HG03108 (cell line): ENCODE measurements at regions not wholly inside any gene's neighbourhood (a gene's known extent, or its start where the extent isn't known, plus 50 kb on each side); places are given as distances from the start of the nearest gene placed in this dataset.
A peak's percentile ranks its signal among the peaks of the same experiment; 100 is the strongest.

Experiments
- ATAC-seq: cut with Tn5 transposase; IDR thresholded peaks from one replicate; pipeline ENCODE4 v1.9.1; 2021; ENCODE audit warnings: moderate library complexity; ENCODE audit not compliant: unreplicated experiment

- ATAC-seq, result no peak
Measured at GRCh38 chr1:218809625-218810024, 364.1 kb upstream of the LYPLAL1 start.

- ATAC-seq, result no peak
Measured at GRCh38 chr1:218810306-218810705, 363.4 kb upstream of the LYPLAL1 start.

GRCh38 chr1:218811497-218811896 lies 362.2 kb upstream of the LYPLAL1 start:
- no peak for ATAC-seq

- ATAC-seq, result no peak
Measured at GRCh38 chr1:218812360-218812759, 361.3 kb upstream of the LYPLAL1 start.

- no peak for ATAC-seq
Measured at GRCh38 chr1:218813237-218813636, 360.4 kb upstream of the LYPLAL1 start.

- no peak for ATAC-seq
Measured at GRCh38 chr1:218815076-218815475, 358.6 kb upstream of the LYPLAL1 start.

- no peak for ATAC-seq
Measured at GRCh38 chr1:218817071-218817470, 356.6 kb upstream of the LYPLAL1 start.

GRCh38 chr1:218817691-218818465 lies 355.8 kb upstream of the LYPLAL1 start:
- ATAC-seq, result no peak

- peak; percentile 64 for ATAC-seq
Measured at GRCh38 chr1:218823291-218823900, 350.3 kb upstream of the LYPLAL1 start.

- ATAC-seq, result no peak
Measured at GRCh38 chr1:218827486-218827885, 346.2 kb upstream of the LYPLAL1 start.

- ATAC-seq, result no peak
Measured at GRCh38 chr1:218828125-218828650, 345.5 kb upstream of the LYPLAL1 start.

- ATAC-seq, result no peak
Measured at GRCh38 chr1:218829097-218829496, 344.6 kb upstream of the LYPLAL1 start.

GRCh38 chr1:218835609-218836008 lies 338.1 kb upstream of the LYPLAL1 start:
- ATAC-seq, result no peak

- no peak for ATAC-seq
Measured at GRCh38 chr1:218836264-218836663, 337.4 kb upstream of the LYPLAL1 start.

- ATAC-seq, result no peak
Measured at GRCh38 chr1:218837051-218837450, 336.6 kb upstream of the LYPLAL1 start.

GRCh38 chr1:218845589-218845988 lies 328.1 kb upstream of the LYPLAL1 start:
- no peak for ATAC-seq

- no peak for ATAC-seq
Measured at GRCh38 chr1:218846181-218846580, 327.5 kb upstream of the LYPLAL1 start.

GRCh38 chr1:218847089-218847768 lies 326.4 kb upstream of the LYPLAL1 start:
- ATAC-seq, result no peak

- ATAC-seq, result no peak
Measured at GRCh38 chr1:218848009-218848408, 325.7 kb upstream of the LYPLAL1 start.

- no peak for ATAC-seq
Measured at GRCh38 chr1:218850367-218850766, 323.3 kb upstream of the LYPLAL1 start.

- ATAC-seq, result no peak
Measured at GRCh38 chr1:218851586-218851985, 322.1 kb upstream of the LYPLAL1 start.

GRCh38 chr1:218852527-218852926 lies 321.2 kb upstream of the LYPLAL1 start:
- ATAC-seq, result no peak
